Germinal center (tissue), 1 donor: ENCODE measurements at regions not wholly inside any gene's neighbourhood (a gene's known extent, or its start where the extent isn't known, plus 50 kb on each side); places are given as distances from the start of the nearest gene placed in this dataset.

ENCODE experiments used
- DNase-seq: peaks from one replicate; pipeline ENCODE4 v3.0.0; 2012; ENCODE audit warnings: mixed read lengths, low spot score

DNA sequence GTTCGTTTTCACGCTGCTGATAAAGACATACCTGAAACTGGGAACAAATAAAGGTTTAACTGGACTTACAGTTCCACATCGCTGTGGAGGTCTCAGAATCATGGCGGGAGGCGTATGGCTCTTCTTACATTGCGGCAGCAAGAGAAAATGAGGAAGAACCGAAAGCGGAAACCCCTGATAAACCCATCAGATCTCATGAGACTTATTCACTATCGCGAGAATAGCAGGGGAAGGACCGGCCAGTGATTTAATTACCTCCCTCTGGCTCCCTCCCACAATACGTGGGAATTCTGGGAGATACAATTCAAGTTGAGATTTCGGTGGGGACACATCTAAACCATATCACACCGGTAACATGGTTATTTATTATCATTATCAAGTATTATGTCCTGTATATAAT lies 2204.5 kb downstream of the ARAP2 start:
- DNase-seq = no peak

DNA sequence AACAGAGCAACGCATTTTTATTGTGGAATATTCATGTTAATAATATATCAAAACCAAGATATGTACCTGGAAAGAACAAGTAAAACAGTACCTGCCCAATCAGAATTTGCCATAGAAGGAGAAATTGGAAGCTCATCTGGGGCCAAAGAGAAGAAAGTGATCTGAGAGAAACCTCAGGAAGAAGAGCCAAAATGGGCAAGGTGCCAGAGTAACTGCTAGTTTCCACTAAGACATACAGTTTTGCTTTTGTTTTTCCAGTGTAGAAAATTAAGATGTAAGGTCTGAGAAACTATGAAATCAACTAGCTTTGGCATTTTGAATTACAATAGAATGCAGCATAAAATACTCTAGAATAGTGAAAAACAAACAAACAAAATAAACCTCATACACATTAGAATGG lies 2201.2 kb downstream of the ARAP2 start:
- no peak for DNase-seq

DNA sequence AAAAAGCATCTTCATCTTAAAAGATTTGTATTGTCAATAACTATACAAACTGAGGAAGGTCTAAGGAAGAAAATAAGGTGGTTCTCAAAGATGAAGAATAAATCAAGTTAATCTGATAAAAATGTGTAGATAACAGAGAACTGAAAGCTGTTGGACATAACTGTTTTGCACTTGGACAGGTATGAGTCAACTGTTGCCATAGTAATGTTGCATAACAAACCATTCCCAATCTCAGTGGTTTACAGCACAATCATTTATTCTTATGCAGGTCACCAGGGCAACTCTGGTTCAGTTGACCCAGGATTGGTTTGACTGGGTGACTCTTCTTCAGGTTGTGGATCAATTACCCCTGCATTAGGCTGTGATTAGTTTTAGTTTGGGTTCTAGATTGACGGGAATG lies 2197.7 kb downstream of the ARAP2 start:
- no peak for DNase-seq

DNA sequence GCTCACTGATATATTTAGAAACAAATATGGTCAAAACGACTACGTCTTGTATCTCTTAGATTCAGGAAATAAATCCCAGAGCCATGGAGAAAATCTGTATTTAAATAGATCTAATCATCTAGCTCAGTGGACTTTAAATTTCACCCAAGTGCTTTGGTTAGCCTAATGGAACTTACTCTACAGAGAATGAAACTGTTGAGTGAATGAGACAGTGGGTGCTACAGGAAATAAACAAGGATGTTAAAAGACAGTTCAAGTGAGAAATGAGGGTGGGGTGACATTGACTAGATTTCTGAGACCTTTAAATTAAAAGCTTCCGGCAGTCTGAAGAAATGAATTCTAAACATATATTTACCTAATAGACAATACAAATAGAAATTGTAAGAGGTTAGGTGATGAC lies 2197.0 kb downstream of the ARAP2 start:
- no peak for DNase-seq

DNA sequence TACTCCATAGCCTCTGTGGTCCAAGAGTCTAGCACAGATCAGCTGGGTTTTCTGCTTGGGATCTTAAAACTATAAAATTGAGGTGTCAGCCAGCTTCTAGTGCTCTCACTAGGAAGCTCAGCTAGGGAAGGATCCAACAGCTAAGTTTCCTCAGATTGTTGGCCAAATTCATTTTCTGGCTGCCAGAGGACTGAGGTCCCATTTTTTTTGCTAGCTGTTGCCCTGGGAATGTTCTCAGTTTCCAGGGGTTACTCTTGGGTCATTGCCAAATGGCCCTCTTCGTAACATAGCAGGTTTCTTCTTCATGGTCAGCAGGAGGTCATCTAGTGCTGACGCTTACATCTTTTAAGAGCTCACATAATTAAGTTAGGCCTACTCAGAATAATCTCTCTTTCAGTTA lies 2178.2 kb downstream of the ARAP2 start:
- no peak for DNase-seq

DNA sequence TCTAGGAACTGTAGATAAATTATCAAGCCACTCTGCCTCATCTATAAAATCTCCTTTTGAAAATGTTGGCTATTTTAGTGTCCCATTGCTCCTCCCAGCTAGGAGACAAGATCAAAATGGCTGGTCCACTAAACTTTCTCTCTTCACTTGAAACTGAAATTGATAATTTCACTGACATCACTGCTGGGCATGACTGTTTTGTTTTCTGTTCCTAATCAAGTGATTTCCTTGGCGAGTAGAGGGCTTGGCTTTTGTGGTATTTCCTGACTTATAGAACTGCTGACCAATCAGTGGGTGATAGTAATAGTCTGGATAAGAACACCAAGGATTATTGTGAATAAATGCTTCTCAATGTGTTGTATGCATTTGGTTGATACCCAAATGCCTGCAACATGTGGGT lies 2152.9 kb downstream of the ARAP2 start:
- DNase-seq = no peak

DNA sequence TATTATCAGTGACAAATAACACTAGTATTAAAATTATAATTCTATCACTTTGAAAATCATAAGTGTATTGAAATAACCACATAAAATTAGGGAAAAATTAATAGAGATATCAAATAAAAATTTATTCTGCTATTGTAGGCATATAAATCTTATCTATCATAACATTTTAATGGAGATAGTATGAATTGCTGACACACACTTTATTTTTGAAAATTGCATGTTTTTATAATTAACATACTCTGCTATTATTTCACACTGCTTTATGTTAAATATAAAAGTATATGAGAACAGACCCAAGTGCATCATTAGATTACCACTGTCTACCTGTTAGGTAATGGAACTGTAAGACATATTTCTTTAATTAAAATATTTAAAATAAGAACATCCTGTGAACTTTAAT lies 2150.2 kb downstream of the ARAP2 start:
- DNase-seq = no peak

DNA sequence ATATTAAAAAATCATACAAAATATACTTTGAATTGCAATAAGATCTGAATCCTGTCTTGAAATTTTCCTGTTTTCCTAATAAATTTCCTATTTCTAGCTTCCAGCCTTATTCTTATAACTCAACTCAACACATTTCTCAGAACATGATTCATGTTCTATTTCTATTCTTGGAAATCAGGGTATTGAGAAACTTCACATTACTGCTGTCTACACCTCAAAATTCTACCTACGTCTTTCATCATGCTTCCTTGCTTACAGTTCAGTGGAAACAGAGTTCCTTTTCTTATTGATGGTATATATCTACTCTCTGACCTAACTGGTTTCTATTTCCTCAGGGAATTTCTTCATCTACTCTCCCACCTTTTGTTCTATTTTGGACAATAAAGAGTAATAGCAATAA lies 2139.0 kb downstream of the ARAP2 start:
- no peak for DNase-seq

DNA sequence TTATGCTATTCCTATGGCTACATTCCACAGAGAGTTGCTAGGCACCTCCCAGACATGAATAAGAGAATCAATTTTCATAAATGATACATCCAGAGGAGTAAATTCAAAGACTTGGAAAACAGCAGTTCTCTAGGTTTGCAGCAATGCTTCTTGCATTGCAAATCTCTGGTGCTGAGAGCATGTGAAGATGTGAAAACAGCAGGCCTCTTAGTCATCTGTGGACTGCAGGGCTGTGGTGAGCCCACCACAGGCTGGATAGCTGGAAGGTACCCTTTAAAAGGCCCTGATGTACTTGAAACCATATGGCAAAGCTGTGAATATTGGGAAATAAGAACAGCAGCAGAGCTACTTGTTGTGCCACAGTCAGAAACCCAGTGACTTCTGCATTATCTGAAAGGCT lies 2135.9 kb downstream of the ARAP2 start:
- no peak for DNase-seq

DNA sequence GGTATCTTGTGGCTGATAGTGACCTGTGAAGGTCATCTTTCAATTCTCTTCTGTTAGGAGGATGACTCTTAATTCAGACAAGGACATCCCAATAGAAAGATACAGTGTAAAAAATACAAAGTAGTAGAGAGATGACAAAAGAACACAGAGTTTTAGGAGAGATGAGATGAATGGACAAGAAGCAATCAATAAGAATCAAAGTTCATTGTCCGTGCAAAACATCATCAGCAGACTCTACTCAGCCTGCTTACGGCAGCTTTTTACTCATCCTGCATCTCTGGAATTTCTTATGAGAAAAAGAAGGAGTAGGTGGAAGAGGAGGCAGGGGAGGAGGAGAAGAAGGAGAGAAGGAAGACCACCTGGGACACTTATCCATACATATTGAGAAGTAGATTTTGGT lies 2131.7 kb downstream of the ARAP2 start:
- no peak for DNase-seq

DNA sequence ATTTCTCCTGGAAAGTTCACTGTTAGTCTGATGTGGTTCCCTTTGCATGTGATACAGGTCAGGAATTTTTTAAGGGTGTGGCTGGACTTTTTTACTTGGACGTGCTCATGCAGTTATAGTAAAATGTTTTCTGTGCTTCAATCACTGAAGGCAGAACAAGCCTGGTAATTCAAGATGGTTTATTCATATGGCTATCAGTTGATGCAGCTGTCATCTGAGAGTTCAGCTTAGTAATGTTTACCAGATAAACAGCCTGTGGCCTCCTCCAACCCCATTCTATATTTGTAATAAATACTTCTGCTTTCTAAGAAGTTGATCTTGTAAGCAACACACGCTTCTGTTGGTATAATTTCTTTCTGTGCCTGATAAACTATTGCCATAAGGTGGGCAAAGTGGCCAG lies 2105.9 kb downstream of the ARAP2 start:
- DNase-seq = no peak

DNA sequence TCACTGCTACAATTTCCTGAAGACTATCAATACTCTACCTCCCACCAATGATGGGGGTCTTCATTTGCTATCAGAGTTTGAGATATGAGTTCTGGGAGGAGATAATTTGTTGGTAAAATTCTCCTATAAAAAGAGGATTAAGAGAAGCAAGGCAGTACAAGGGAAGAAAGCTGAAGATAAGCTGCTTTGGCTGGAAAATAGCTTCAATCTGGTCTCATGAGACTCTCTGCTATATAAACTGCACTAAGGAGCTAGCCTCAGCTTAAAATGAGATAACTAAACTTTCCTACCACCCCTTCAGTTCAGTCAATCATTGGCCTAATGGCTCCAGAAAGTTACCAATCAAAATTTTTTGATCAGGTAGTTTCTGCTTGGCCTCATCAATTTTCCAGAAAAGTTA lies 2105.0 kb downstream of the ARAP2 start:
- no peak for DNase-seq

DNA sequence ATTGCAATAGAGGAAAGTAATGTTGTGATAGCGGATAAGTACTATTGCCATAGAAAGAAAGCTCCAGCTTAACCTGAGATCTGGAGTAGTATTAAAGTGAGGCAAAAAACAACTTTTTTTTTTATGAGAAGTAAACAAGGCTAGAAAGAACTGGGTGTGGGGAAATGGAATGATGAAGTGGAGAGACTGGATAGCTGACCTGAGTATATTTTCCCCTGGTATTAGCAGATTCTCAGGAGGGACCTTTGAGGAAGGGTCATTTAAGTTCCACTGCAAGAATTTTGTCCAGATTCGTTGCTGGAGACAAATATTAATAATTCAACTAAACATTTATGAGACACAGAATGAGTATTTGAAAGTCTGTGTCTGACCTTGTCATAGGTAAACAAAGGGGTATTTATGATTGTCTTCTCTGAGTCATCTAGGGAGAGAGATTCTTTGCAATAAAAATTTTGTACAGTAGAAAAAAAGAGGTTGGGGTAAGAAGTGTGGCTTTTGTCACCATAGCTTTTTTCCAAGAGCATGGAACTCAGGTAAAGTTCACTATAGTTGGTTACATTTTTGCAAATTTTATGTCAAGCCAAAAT lies 2095.9 kb downstream of the ARAP2 start:
- no peak for DNase-seq

DNA sequence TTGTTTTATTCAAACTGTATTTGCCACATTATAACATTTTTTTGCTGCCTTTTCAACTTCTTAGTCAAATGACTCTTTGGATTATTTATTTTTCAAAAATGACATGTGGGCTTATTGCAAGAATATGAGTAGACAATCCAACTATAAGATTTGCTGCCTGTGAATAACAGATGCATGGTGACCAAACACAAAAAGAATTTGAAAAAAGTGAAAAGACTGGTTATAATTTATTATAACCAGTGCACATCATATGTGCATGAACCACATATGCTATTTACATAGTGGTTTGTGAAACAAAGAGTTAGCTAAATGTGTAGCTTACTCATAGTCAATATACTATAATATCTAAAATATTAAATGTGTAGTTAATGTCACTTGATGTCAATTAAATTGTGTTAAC lies 2086.8 kb downstream of the ARAP2 start:
- no peak for DNase-seq

DNA sequence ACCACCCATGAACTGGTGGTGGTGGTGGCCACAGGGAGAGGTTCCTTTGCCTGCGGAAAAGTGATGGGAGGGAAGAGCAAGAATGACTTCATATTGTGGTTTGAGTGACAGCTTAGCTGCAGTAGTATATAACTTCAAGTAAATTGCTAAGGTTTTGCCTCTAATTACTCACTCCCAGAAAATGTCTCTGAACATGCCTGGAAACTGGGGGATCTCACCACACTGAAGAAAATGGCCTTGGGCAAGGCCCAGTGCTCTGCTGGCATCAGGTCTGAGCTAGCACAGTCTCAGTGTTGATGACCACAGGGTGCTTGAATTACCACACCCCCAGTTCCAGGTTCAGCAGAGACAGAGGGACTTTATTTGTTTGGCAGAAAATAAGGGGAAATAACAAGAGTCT lies 2085.4 kb downstream of the ARAP2 start:
- DNase-seq = no peak

DNA sequence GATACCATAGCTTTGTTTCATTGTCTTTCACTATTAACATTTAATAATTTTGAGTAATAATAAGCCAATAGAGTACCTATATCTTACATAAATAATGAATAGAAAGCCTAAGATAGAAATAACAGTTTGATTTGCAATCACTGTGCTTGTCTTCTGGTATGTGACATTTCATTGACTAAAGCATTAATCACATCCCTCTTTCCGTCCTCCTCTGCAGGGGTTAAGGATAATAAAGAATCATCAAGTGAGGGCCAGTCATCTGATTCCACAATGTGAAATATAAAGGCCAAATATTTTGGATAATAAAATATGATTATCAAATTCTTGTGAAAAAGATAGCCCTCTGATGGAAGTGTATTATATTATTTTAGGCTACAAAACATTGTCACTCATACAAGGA lies 2073.4 kb downstream of the ARAP2 start:
- DNase-seq = no peak

DNA sequence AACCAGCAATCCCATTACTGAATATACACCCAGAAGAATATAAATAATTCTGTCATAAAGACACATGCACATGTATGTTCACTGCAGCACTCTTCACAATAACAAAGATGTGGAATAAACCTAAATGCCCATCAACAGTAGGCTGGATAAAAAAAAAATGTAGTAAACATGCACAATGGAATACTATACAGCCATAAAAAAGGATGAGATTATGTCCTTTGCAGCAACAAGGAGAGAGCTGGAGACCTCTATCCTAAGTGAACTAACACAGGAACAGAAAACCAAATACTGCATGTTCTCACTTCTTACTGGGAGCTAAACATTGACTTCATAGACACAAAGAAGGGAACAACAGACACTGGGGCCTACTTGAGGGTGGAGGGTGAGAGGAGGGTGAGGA lies 2067.7 kb downstream of the ARAP2 start:
- DNase-seq = no peak

DNA sequence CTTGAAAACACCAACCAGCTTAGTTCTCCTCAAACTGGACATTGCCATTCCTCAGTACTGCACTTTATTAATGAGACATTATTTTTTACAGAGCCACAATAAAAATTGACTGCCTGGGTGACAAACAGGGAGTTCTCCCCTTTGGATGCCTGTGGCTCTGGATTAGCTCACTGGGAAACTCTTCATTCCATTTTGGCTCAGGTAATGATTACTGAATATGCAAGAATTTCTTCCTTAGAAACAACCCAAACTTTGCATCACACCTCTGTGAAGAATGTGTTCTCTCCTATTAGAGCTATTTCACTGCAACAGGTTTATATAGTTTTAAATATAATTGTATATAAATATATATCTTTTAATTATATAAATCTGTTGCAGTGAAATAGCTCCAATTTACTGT lies 2065.8 kb downstream of the ARAP2 start:
- DNase-seq = no peak

DNA sequence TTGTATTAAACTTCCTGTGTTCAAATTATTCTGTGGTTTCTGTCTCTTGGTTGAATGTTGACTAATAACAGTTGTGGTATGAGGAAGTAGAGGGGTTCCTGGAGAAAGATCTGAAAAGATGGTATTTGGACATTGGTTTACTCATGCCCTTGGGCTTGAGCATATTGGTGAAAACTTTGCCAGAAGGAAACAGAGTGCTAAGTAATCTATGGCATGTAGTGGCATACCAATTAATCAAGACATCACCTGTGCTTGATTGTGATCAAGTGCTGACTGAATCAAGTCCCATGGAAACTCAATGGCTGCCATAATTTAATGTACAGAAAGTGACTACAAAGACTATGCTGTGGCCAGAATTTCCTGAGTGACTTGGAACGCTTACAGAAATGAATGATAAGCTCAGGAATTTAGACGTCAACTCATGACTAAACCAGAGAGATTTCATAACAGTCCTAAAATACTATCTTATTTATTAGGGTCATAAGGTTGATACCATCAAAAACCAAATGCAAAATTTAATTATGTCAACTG lies 2062.9 kb downstream of the ARAP2 start:
- no peak for DNase-seq

DNA sequence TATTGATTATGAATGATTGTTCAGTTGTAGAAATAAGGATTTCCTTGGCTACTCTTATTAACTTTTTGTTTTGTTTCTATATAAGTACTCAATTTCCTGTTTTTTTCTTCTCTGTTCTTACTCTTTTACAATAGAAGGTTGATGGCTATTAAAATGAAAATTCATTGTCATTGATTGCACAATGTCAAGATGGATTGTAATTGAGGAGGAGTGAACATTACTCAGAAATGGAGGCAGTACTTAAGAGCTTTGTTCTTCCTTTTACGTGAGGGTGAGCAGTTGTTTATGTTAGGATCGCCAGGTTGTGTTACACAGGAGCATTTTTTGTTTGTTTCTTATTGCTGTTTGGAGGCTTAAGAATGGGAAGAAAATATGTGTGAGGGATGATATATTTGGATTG lies 2062.4 kb downstream of the ARAP2 start:
- DNase-seq = no peak

DNA sequence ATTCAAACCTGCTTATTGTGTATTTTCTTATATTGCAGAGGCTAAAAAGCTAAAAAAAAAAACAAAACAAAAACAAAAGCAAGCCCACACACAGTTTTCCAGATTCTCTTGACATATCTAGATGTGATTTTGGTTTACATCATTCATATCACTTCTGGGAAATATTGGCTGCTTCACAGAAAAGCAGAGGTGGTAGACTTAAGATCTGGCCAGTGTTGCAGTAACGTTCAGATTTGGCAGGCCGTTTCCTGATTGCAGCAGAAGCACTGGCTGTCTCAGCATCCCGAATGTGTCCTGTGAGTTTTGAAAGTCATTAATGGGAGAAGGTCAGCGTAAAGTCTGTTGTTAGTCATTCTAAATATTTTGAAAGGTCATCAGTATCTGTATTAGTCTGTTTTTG lies 2062.0 kb downstream of the ARAP2 start:
- DNase-seq = no peak

DNA sequence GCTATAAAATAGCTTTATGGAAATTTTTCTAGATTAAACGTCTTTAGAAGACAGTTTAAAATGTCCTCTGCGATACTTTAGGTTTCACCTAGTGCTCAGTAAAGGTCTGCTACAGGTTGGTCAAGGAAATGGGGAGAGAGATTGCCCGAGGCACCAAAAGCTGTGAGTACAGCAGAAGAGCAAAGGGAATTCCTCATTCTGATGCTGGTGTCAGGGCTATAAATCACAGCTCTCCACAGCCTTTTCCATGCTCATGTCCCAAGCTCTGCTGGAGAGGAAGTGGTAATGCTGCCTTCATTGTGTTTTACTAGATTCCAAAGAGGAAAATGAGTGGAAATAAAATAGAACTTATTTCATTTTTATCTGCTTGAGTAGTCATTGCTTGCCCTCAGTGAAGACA lies 2060.4 kb downstream of the ARAP2 start:
- DNase-seq = no peak

DNA sequence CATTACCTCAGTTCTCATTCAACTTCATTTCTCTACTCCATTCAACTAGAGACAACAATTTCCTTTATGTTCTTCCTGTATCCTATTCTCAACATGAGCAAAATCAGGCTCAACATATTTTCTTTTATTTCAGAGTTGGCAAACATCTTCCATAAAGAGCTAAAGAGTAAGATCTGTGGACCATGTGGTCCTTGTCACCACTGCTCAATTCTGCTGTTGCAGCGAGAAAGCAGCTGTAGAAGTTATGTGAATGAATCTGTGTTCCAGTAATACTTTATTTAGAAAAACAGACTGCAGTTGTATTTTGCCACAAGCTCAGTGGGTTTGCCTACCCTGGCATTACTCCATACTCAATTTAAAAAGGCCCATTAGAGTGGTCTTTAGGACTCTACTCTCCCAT lies 2057.3 kb downstream of the ARAP2 start:
- DNase-seq = no peak

DNA sequence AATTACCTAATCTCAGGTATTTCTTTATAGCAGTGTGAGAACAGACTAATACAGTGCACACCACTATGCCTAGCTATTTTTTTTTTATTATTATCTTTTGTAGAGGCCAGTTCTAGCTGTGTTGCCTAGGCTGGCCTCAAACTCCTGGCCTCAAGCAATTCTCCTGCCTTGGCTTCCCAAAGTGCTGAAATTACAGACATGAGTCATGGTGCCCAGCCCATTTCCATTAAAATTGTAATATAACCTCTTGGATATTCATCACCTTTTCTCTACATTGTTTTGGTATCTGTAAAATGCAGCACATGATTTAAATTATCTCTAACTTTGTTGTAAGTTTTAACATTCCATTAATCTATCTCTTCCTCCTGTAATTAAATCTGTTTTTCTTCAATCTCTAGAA lies 2052.9 kb downstream of the ARAP2 start:
- no peak for DNase-seq
